GM21825 (cell line): ENCODE measurements at regions not wholly inside any gene's neighbourhood (a gene's known extent, or its start where the extent isn't known, plus 50 kb on each side); places are given as distances from the start of the nearest gene placed in this dataset.

Source experiments
- ATAC-seq: cut with Tn5 transposase; IDR thresholded peaks from one replicate; pipeline ENCODE4 v1.9.1; 2021; ENCODE audit warnings: mild to moderate bottlenecking, moderate library complexity; ENCODE audit not compliant: unreplicated experiment

GRCh38 chr9:129403779-129404620, 216.9 kb downstream of the C9orf50 start:
- ATAC-seq: no peak

GRCh38 chr9:129402931-129403778, 217.7 kb downstream of the C9orf50 start:
- no peak for ATAC-seq

- no peak for ATAC-seq
These were observed 218.5 kb downstream of the C9orf50 start for GRCh38 chr9:129402371-129402739.

GRCh38 chr9:129401623-129402370, 219.1 kb downstream of the C9orf50 start:
- no peak for ATAC-seq

- ATAC-seq: no peak
These were observed 219.8 kb downstream of the C9orf50 start for GRCh38 chr9:129400971-129401622.

- no peak for ATAC-seq
These were observed 220.6 kb downstream of the C9orf50 start for GRCh38 chr9:129400001-129400970.

GRCh38 chr9:129399634-129399990, 221.3 kb downstream of the C9orf50 start:
- ATAC-seq: no peak

- ATAC-seq: no peak
These were observed 221.0 kb upstream of the IER5L start for GRCh38 chr9:129398961-129399633.

- no peak for ATAC-seq
These were observed 220.3 kb upstream of the IER5L start for GRCh38 chr9:129398101-129398960.

GRCh38 chr9:129397335-129397734, 219.3 kb upstream of the IER5L start:
- ATAC-seq: no peak

GRCh38 chr9:129396365-129396708, 218.3 kb upstream of the IER5L start:
- ATAC-seq: no peak

GRCh38 chr9:129395633-129396364, 217.7 kb upstream of the IER5L start:
- no peak for ATAC-seq

- ATAC-seq: no peak
These were observed 216.8 kb upstream of the IER5L start for GRCh38 chr9:129394886-129395279.

- ATAC-seq: no peak
These were observed 216.2 kb upstream of the IER5L start for GRCh38 chr9:129394061-129394885.

GRCh38 chr9:129393064-129393463, 215.0 kb upstream of the IER5L start:
- no peak for ATAC-seq

- ATAC-seq: no peak
These were observed 214.1 kb upstream of the IER5L start for GRCh38 chr9:129392093-129392541.

- ATAC-seq: no peak
These were observed 213.2 kb upstream of the IER5L start for GRCh38 chr9:129391221-129391661.
